ENCODE measurements at regions not wholly inside any gene's neighbourhood (a gene's known extent, or its start where the extent isn't known, plus 50 kb on each side); places are given as distances from the start of the nearest gene placed in this dataset.

DNA sequence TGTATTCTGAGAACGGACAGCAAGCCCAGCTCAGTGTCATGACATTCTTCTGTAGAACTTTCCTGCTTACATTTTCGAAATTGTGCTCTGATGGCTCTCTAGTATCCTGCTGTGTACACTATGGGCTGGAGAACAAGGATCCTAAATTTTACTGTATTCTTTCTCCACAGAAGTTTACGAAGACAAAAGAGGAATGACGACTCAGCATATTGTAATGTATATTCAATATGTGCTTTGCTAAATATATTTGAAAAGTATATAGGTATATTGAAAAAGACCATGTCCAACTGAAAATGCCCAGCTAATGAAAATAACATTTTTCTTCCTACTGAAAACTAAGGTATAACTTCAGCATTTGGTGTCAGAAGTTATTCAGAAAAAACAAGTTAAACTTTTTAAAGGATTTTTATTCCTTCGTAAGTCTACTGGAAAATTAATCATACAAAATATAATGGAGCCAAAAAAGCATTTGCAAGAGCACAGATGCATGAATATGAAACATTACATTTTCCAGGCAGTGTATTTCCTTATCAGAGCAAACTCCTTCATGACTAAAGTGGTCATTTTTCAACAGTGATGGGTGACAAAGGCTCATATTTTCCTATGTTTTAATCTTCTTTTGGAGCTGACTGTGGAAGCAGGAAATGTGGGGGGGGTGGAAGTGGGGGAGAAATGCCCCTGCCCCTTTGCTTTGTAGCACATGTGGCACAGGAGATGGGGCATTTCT lies 143.8 kb upstream of the THUMPD2 start:
- no peak overlapping the region for H2BK20ac ChIP-seq (ENCODE audit: low read length)
- H3K4me2 ChIP-seq (ENCODE audit: insufficient read depth in 1 of 2, low read depth in 2 of 2, low read length in 2 of 2), result no peak overlapping the region
- H3K4me1 ChIP-seq (replicated peaks in 1 of 4; ENCODE audit: control insufficient read depth in 3 of 4, insufficient read depth in 4 of 4, low read length in 3 of 4), result peaks cover 0 to 8% (median 2%) of the 10 kb centered on the region in 4 experiments; a peak in 2 of 7 replicates
- no peak for FAIRE-seq
- H3K9ac ChIP-seq (replicated peaks in 1 of 4; ENCODE audit: extremely low read depth in 1 of 4, low read depth in 3 of 4, low read length in 3 of 4), result no peak overlapping the region; a peak in 1 of 7 replicates
- no peaks in the 10 kb centered on the region for H3K79me2 ChIP-seq (ENCODE audit: control insufficient read depth in 1 of 2, insufficient read depth in 2 of 2, low read length in 2 of 2)
- H3K27ac ChIP-seq (ENCODE audit: low read depth, low read length), result no peak overlapping the region
- no peaks in the 10 kb centered on the region for H3K9me3 ChIP-seq (ENCODE audit: insufficient read depth in 2 of 2, low read depth in 1 of 2, low read length in 1 of 2)
- no peak overlapping the region for H3K56ac ChIP-seq (replicated peaks; ENCODE audit: insufficient read length, low read depth, low read length)
- WGBS, 2 experiments (ENCODE audit: extremely low coverage in 1 of 2, insufficient coverage in 1 of 2, insufficient read length in 1 of 2, insufficient replicate concordance in 2 of 2, low coverage in 1 of 2, low lambda C conversion rate in 2 of 2, missing lambda C conversion rate in 1 of 2), result 81% methylated on average over 5 of the region's 5 CpGs; no CpG with 5 or more reads in 1 of the 2 experiments
- DNase-seq (ENCODE audit: low read depth in 1 of 2, low spot score in 2 of 2), result no peak
- no peak overlapping the region for H3K4me3 ChIP-seq (ENCODE audit: extremely low read depth in 1 of 4, insufficient read depth in 2 of 4, low read depth in 3 of 4, low read length in 4 of 4)
- H3K18ac ChIP-seq (ENCODE audit: extremely low read depth, low read length), result no peak overlapping the region
- no peak overlapping the region for H3K14ac ChIP-seq (ENCODE audit: insufficient read length)
- no peak overlapping the region for H2BK120ac ChIP-seq (replicated peaks; ENCODE audit: low read depth, low read length)
- H3K23ac ChIP-seq (ENCODE audit: insufficient read length), result no peak overlapping the region
- no peak overlapping the region for H2AFZ ChIP-seq (ENCODE audit: low read length)
- no peak overlapping the region for H2AK5ac ChIP-seq (ENCODE audit: low read depth, low read length)
- no peak overlapping the region for H2BK5ac ChIP-seq (ENCODE audit: low read depth, low read length)
- ChIA-PET CTCF (ENCODE audit: partially characterized antibody) (interaction anchor here (0.8 to 2.8 kb wide), 3 partner anchors 9 to 565 kb away, joined by 3 to 12 read pairs (median 6); no protein-coding TSS in a partner anchor), POLR2A (ENCODE audit: partially characterized antibody) (no interaction called here)
- no peaks in the 10 kb centered on the region for H4K20me1 ChIP-seq (replicated peaks in 1 of 2; ENCODE audit: control insufficient read depth in 1 of 2, insufficient read depth in 2 of 2, low read length in 2 of 2)
- H3K27me3 ChIP-seq (replicated peaks in 1 of 4; ENCODE audit: control insufficient read depth in 3 of 4, extremely low read depth in 1 of 4, insufficient read depth in 3 of 4, low read length in 3 of 4), result no peaks in the 10 kb centered on the region
- no peaks in the 10 kb centered on the region for H3K79me1 ChIP-seq (ENCODE audit: low read depth, low read length)
- H4K91ac ChIP-seq (replicated peaks; ENCODE audit: insufficient read length, low read length), result no peak overlapping the region
- H2BK12ac ChIP-seq (ENCODE audit: low read depth, low read length), result no peak overlapping the region
- H2BK15ac ChIP-seq (ENCODE audit: low read length), result no peak overlapping the region
- H3K36me3 ChIP-seq (ENCODE audit: control insufficient read depth in 2 of 4, insufficient read depth in 4 of 4, low read length in 3 of 4), result no peaks in the 10 kb centered on the region
- H4K5ac ChIP-seq (ENCODE audit: insufficient read length, low read depth, low read length), result no peak overlapping the region
- H4K8ac ChIP-seq (ENCODE audit: extremely low read depth, insufficient read depth, low read length), result no peak overlapping the region
- H3K4ac ChIP-seq (replicated peaks; ENCODE audit: insufficient read length, low read depth, low read length), result no peak overlapping the region
- peak; percentile 94 for TF ChIP-seq MAFK (IDR thresholded peaks at IDR 0.05; ENCODE audit: low read depth, low read length)
- TF ChIP-seq KDM1A (IDR thresholded peaks at IDR 0.05; ENCODE audit: borderline replicate concordance, low read length), result no peak
- H3K23me2 ChIP-seq (ENCODE audit: low read depth, low read length), result no peaks in the 10 kb centered on the region

Measured in H1 (cell line).